ENCODE measurements at regions not wholly inside any gene's neighbourhood (a gene's known extent, or its start where the extent isn't known, plus 50 kb on each side); places are given as distances from the start of the nearest gene placed in this dataset.

GRCh38 chr10:8566737-8567136, 512.2 kb downstream of the GATA3 start (continued):
- TF ChIP-seq EZH2phosphoT487 (IDR thresholded peaks at IDR 0.05; ENCODE audit: borderline replicate concordance) (no peak), POLR2AphosphoS5 (IDR thresholded peaks at IDR 0.05; ENCODE audit: low read depth, low read length) (no peak), RAD21 (IDR thresholded peaks at IDR 0.05; ENCODE audit: low read depth) (no peak)

- RAD21 ChIA-PET (ENCODE audit: low non-redundant PET in 1 of 2, low total read pairs in 2 of 2, uncharacterized antibody in 2 of 2, unreplicated experiment in 2 of 2) = no interaction called here
- TF ChIP-seq JUND (IDR thresholded peaks at IDR 0.05) = no peak
- Histone ChIP-seq H4K20me1 (ENCODE audit: insufficient read depth) (no peaks in the 10 kb centered on the region), H3K9me2 (ENCODE audit: insufficient read depth) (no peaks in the 10 kb centered on the region), H3K4me2 (ENCODE audit: low read length) (no peak overlapping the region), H3K9ac (ENCODE audit: low read length) (no peak overlapping the region), H3K4me3 (replicated peaks in 1 of 2; ENCODE audit: low read depth in 1 of 2, low read length in 2 of 2) (no peak overlapping the region), H3K79me2 (ENCODE audit: insufficient read depth, low read length) (no peaks in the 10 kb centered on the region), H2AFZ (ENCODE audit: low read depth, low read length, poor library complexity, severe bottlenecking) (no peak overlapping the region), H3K9me3 (ENCODE audit: control insufficient read depth in 1 of 2, insufficient read depth in 1 of 2, low read depth in 1 of 2, low read length in 2 of 2) (peaks cover 7 to 21% of the 10 kb centered on the region in 2 experiments; a peak in 2 of 4 replicates), H3K4me1 (ENCODE audit: control insufficient read depth in 1 of 2, insufficient read depth in 2 of 2, low read length in 2 of 2) (no peaks in the 10 kb centered on the region), H3K36me3 (ENCODE audit: control insufficient read depth in 1 of 2, insufficient read depth in 2 of 2, low read length in 2 of 2) (no peaks in the 10 kb centered on the region), H3K27ac (ENCODE audit: low read depth, low read length) (no peak overlapping the region), H3K27me3 (ENCODE audit: insufficient read depth, low read length) (no peaks in the 10 kb centered on the region)
- ATAC-seq (no peak), DNase-seq (ENCODE audit: low read depth, low spot score) (no peak)
- intact Hi-C loops (cut with micrococcal nuclease) = no loop called here
- CTCF ChIA-PET = no interaction called here
- no TSS peak for BruUV-seq (replicated peaks)
- POLR2A ChIA-PET = no interaction called here
These were observed 513.9 kb downstream of the GATA3 start for GRCh38 chr10:8568401-8568800.

- H3K27ac ChIP-seq (ENCODE audit: low read depth, low read length) = no peak overlapping the region
- POLR2A ChIA-PET = no interaction called here
- no peak overlapping the region for H3K9ac ChIP-seq (ENCODE audit: low read length)
- H2AFZ ChIP-seq (ENCODE audit: low read depth, low read length, poor library complexity, severe bottlenecking) = no peak overlapping the region
- DNase-seq (ENCODE audit: low read depth, low spot score) (no peak), ATAC-seq (no peak)
- CTCF ChIA-PET = no interaction called here
- H3K9me2 ChIP-seq (ENCODE audit: insufficient read depth) = no peaks in the 10 kb centered on the region
- H4K20me1 ChIP-seq (ENCODE audit: insufficient read depth) = no peaks in the 10 kb centered on the region
- no peaks in the 10 kb centered on the region for H3K36me3 ChIP-seq (ENCODE audit: control insufficient read depth in 1 of 2, insufficient read depth in 2 of 2, low read length in 2 of 2)
- no TSS peak for BruUV-seq (replicated peaks)
- peaks cover 6 to 32% of the 10 kb centered on the region in 2 experiments; a peak in 2 of 4 replicates for H3K9me3 ChIP-seq (ENCODE audit: control insufficient read depth in 1 of 2, insufficient read depth in 1 of 2, low read depth in 1 of 2, low read length in 2 of 2)
- H3K4me2 ChIP-seq (ENCODE audit: low read length) = no peak overlapping the region
- RAD21 ChIA-PET (ENCODE audit: low non-redundant PET in 1 of 2, low total read pairs in 2 of 2, uncharacterized antibody in 2 of 2, unreplicated experiment in 2 of 2) = no interaction called here
- H3K4me3 ChIP-seq (replicated peaks in 1 of 2; ENCODE audit: low read depth in 1 of 2, low read length in 2 of 2) = no peak overlapping the region
- intact Hi-C loops (cut with micrococcal nuclease) = no loop called here
- H3K4me1 ChIP-seq (ENCODE audit: control insufficient read depth in 1 of 2, insufficient read depth in 2 of 2, low read length in 2 of 2) = no peaks in the 10 kb centered on the region
- H3K79me2 ChIP-seq (ENCODE audit: insufficient read depth, low read length) = no peaks in the 10 kb centered on the region
- no peaks in the 10 kb centered on the region for H3K27me3 ChIP-seq (ENCODE audit: insufficient read depth, low read length)
- TF ChIP-seq MAX (IDR thresholded peaks at IDR 0.05) = no peak
- no peak for TF ChIP-seq ELF1 (IDR thresholded peaks at IDR 0.05; ENCODE audit: borderline replicate concordance, low read depth)
- no peak for TF ChIP-seq ZBTB33 (IDR thresholded peaks at IDR 0.05; ENCODE audit: extremely low read depth, insufficient replicate concordance, low read length)
- no peak for TF ChIP-seq REST (IDR thresholded peaks at IDR 0.05; ENCODE audit: low read depth)
- TF ChIP-seq TCF7L2 (IDR thresholded peaks at IDR 0.05; ENCODE audit: borderline replicate concordance, extremely low read depth, insufficient read depth, insufficient read length) = no peak
- no peak for TF ChIP-seq ZFX (IDR thresholded peaks at IDR 0.05)
- TF ChIP-seq POLR2AphosphoS5 (IDR thresholded peaks at IDR 0.05; ENCODE audit: low read depth, low read length) = no peak
- TF ChIP-seq CTCF (IDR thresholded peaks at IDR 0.05 in 2 of 3, conservative IDR thresholded peaks at IDR 0.05 in 1 of 3; ENCODE audit: borderline replicate concordance in 1 of 3, insufficient read depth in 1 of 3, low read depth in 2 of 3, low read length in 2 of 3) = no peak
These were observed 521.1 kb downstream of the GATA3 start for GRCh38 chr10:8575620-8576019.

Data from HCT116 (cell line).